Calu3 (cell line): ENCODE measurements at regions not wholly inside any gene's neighbourhood (a gene's known extent, or its start where the extent isn't known, plus 50 kb on each side); places are given as distances from the start of the nearest gene placed in this dataset.

Experiments
- BruUV-seq: library from RNA; stranded (reverse); fragments of 400-500 nt; replicated peaks from 2 replicates; lab custom pipeline; 2021; lab: Mats Ljungman, UMichigan
- CTCF ChIA-PET: fragments of 300-600 bp; sonication (Branson Sonifier 250); formaldehyde crosslinking; loops from one replicate; lab custom pipeline; 2022; ENCODE audit warnings: antibody characterized with exemption; lab: Charles Lee
- DNase-seq: peaks from one replicate; pipeline ENCODE4 v3.0.0; 2022
- H3K27ac Mint-ChIP-seq: one replicate; pipeline ENCODE4 v1.8.0; 2022; ENCODE audit warnings: mixed read lengths; ENCODE audit not compliant: unreplicated experiment
- H3K27me3 Mint-ChIP-seq: one replicate; pipeline ENCODE4 v1.8.0; 2022; ENCODE audit warnings: mixed read lengths; ENCODE audit not compliant: unreplicated experiment
- H3K36me3 Mint-ChIP-seq: one replicate; pipeline ENCODE4 v1.8.0; 2022; ENCODE audit warnings: mild to moderate bottlenecking, moderate library complexity, mixed read lengths; ENCODE audit not compliant: insufficient read depth, unreplicated experiment
- H3K4me1 Mint-ChIP-seq: one replicate; pipeline ENCODE4 v1.8.0; 2022; ENCODE audit warnings: mild to moderate bottlenecking, low read depth, mixed read lengths; ENCODE audit not compliant: unreplicated experiment
- H3K4me3 Mint-ChIP-seq: one replicate; pipeline ENCODE4 v1.8.0; 2022; ENCODE audit warnings: mild to moderate bottlenecking, low read depth, moderate library complexity, mixed read lengths; ENCODE audit not compliant: unreplicated experiment
- H3K9me3 Mint-ChIP-seq: one replicate; pipeline ENCODE4 v1.8.0; 2022; ENCODE audit warnings: low read depth, mixed read lengths; ENCODE audit not compliant: unreplicated experiment
- CTCF ChIP-seq: fragments of 200-600 bp; IDR thresholded peaks from one replicate; pipeline ENCODE4 v1.8.0; 2022; ENCODE audit warnings: antibody characterized with exemption; ENCODE audit not compliant: unreplicated experiment
- intact Hi-C: fragments of 100-400 bp; cut with micrococcal nuclease; formaldehyde crosslinking; loops from one replicate; pipeline ENCODE4 v1.10.0; 2022; ENCODE audit not compliant: unreplicated experiment

- Mint-ChIP-seq H3K4me1 (no peaks in the 10 kb centered on the region), H3K4me3 (no peak overlapping the region), H3K27me3 (peaks cover 100% of the 10 kb centered on the region), H3K36me3 (no peaks in the 10 kb centered on the region), H3K9me3 (no peaks in the 10 kb centered on the region), H3K27ac (no peak overlapping the region)
- intact Hi-C loops: no loop called here
- no TSS peak for BruUV-seq
- no peak for TF ChIP-seq CTCF
- CTCF ChIA-PET: no interaction called here
- no peak for DNase-seq
These were observed 172.8 kb upstream of the FSTL4 start for GRCh38 chr5:133785182-133785581.

- Mint-ChIP-seq H3K36me3 (no peaks in the 10 kb centered on the region), H3K27ac (no peak overlapping the region), H3K9me3 (no peaks in the 10 kb centered on the region), H3K4me1 (no peaks in the 10 kb centered on the region), H3K27me3 (peaks cover 91% of the 10 kb centered on the region), H3K4me3 (no peak overlapping the region)
- no TSS peak for BruUV-seq
- DNase-seq: no peak
- TF ChIP-seq CTCF: no peak
- intact Hi-C loops: no loop called here
- CTCF ChIA-PET: interaction anchor here (0.6 to 0.7 kb wide), 2 partner anchors 15 to 146 kb away, joined by 4 to 5 read pairs; no protein-coding TSS in a partner anchor
These were observed 171.1 kb upstream of the FSTL4 start for GRCh38 chr5:133783481-133783880.

GRCh38 chr5:133782736-133783135, 170.4 kb upstream of the FSTL4 start:
- intact Hi-C loops: no loop called here
- no peak for DNase-seq
- Mint-ChIP-seq H3K9me3 (no peaks in the 10 kb centered on the region), H3K27ac (no peak overlapping the region), H3K36me3 (no peaks in the 10 kb centered on the region), H3K27me3 (peaks cover 84% of the 10 kb centered on the region), H3K4me1 (no peaks in the 10 kb centered on the region), H3K4me3 (no peak overlapping the region)
- no TSS peak for BruUV-seq
- CTCF ChIA-PET: no interaction called here
- TF ChIP-seq CTCF: no peak

- intact Hi-C loops: no loop called here
- no peak for TF ChIP-seq CTCF
- no peak overlapping the region for H3K4me3 Mint-ChIP-seq
- CTCF ChIA-PET: no interaction called here
- DNase-seq: no peak
- no peak overlapping the region for H3K27ac Mint-ChIP-seq
- H3K4me1 Mint-ChIP-seq: no peaks in the 10 kb centered on the region
- H3K27me3 Mint-ChIP-seq: peaks cover 78% of the 10 kb centered on the region
- no peaks in the 10 kb centered on the region for H3K36me3 Mint-ChIP-seq
- H3K9me3 Mint-ChIP-seq: no peaks in the 10 kb centered on the region
- BruUV-seq: no TSS peak
These were observed 169.3 kb upstream of the FSTL4 start for GRCh38 chr5:133781436-133782225.
